DOHH2 (cell line): ENCODE measurements at regions not wholly inside any gene's neighbourhood (a gene's known extent, or its start where the extent isn't known, plus 50 kb on each side); places are given as distances from the start of the nearest gene placed in this dataset.

Experiments used
- H3F3A ChIP-seq: fragments of 200-600 bp; sonication (generic), shearing (Covaris generic); 2 replicates; pipeline ENCODE4 v1.6.0; 2016; ENCODE audit warnings: antibody characterized with exemption, mild to moderate bottlenecking; ENCODE audit not compliant: control insufficient read depth, insufficient read depth
- H3K27ac ChIP-seq: fragments of 200-600 bp; sonication (generic); 2 replicates; pipeline ENCODE4 v1.5.1; 2014; ENCODE audit warnings: low read depth, mild to moderate bottlenecking, low read length, moderate library complexity
- H3K27me3 ChIP-seq: fragments of 200-600 bp; sonication (generic); 2 replicates; pipeline ENCODE4 v1.6.1; 2014; ENCODE audit warnings: mild to moderate bottlenecking, low read length, mixed read lengths; ENCODE audit not compliant: control insufficient read depth
- H3K36me3 ChIP-seq: fragments of 200-600 bp; sonication (generic); 2 replicates; pipeline ENCODE4 v1.6.1; 2014; ENCODE audit warnings: mild to moderate bottlenecking, low read length, moderate library complexity, mixed read lengths; ENCODE audit not compliant: control insufficient read depth
- H3K4me1 ChIP-seq: fragments of 200-600 bp; sonication (generic); 2 replicates; pipeline ENCODE4 v1.6.1; 2014; ENCODE audit warnings: mild to moderate bottlenecking, low read length, mixed read lengths; ENCODE audit not compliant: control insufficient read depth
- H3K4me2 ChIP-seq: fragments of 200-600 bp; sonication (generic); 2 replicates; pipeline ENCODE4 v1.6.0; 2014; ENCODE audit warnings: mild to moderate bottlenecking, low read length, moderate library complexity
- H3K4me3 ChIP-seq: fragments of 200-600 bp; sonication (generic); 2 replicates; pipeline ENCODE4 v1.5.1; 2014; ENCODE audit warnings: mild to moderate bottlenecking, low read length, mixed read lengths
- H3K79me2 ChIP-seq: fragments of 200-600 bp; sonication (generic); 2 replicates; pipeline ENCODE4 v1.6.1; 2014; ENCODE audit warnings: mild to moderate bottlenecking, low read length, mixed read lengths; ENCODE audit not compliant: control insufficient read depth
- H3K9me2 ChIP-seq: fragments of 200-600 bp; sonication (generic); replicated peaks from 2 replicates; pipeline ENCODE4 v1.6.1; 2014; ENCODE audit warnings: mild to moderate bottlenecking, low read length, mixed read lengths; ENCODE audit not compliant: control insufficient read depth
- H3K9me3 ChIP-seq: fragments of 200-600 bp; sonication (generic); 2 replicates; pipeline ENCODE4 v1.6.1; 2014; ENCODE audit warnings: antibody characterized with exemption, low read length, mixed read lengths; ENCODE audit not compliant: control insufficient read depth, insufficient read depth
- H4K20me1 ChIP-seq: fragments of 200-600 bp; sonication (generic); 2 replicates; pipeline ENCODE4 v1.6.0; 2014; ENCODE audit warnings: low read depth, mild to moderate bottlenecking, antibody characterized with exemption, low read length, moderate library complexity; ENCODE audit not compliant: control insufficient read depth, insufficient read depth
- CTCF ChIP-seq: fragments of 200-600 bp; sonication (generic); IDR thresholded peaks from one replicate; pipeline ENCODE4 v1.5.1; 2014; ENCODE audit warnings: antibody characterized with exemption, mild to moderate bottlenecking, low read depth, low read length; ENCODE audit not compliant: poor library complexity, severe bottlenecking
- EZH2phosphoT487 ChIP-seq: fragments of 200-600 bp; sonication (generic); IDR thresholded peaks from 2 replicates; pipeline ENCODE4 v1.6.1; 2017; ENCODE audit warnings: borderline replicate concordance, mild to moderate bottlenecking, antibody characterized with exemption, low read length, moderate library complexity, mixed read lengths

- Histone ChIP-seq H3K4me3 (no peak overlapping the region), H3K9me3 (no peaks in the 10 kb centered on the region), H4K20me1 (no peaks in the 10 kb centered on the region), H3K36me3 (no peaks in the 10 kb centered on the region), H3K79me2 (no peaks in the 10 kb centered on the region), H3K9me2 (no peaks in the 10 kb centered on the region), H3K4me1 (no peaks in the 10 kb centered on the region), H3F3A (no peaks in the 10 kb centered on the region), H3K27ac (no peak overlapping the region), H3K27me3 (no peaks in the 10 kb centered on the region), H3K4me2 (no peak overlapping the region)
- TF ChIP-seq CTCF (no peak), EZH2phosphoT487 (no peak)
Observed at GRCh38 chr7:45973725-45974532, 52.9 kb upstream of the IGFBP3 start.

GRCh38 chr7:45972629-45973312 is 51.7 kb upstream of the IGFBP3 start:
- no peak overlapping the region for H3K27ac ChIP-seq
- no peaks in the 10 kb centered on the region for H3K4me1 ChIP-seq
- no peaks in the 10 kb centered on the region for H3K79me2 ChIP-seq
- no peaks in the 10 kb centered on the region for H3K9me3 ChIP-seq
- no peaks in the 10 kb centered on the region for H3K36me3 ChIP-seq
- H3F3A ChIP-seq, result no peaks in the 10 kb centered on the region
- no peak for TF ChIP-seq CTCF
- TF ChIP-seq EZH2phosphoT487, result no peak
- H3K27me3 ChIP-seq, result no peaks in the 10 kb centered on the region
- no peaks in the 10 kb centered on the region for H3K9me2 ChIP-seq
- H3K4me3 ChIP-seq, result no peak overlapping the region
- H3K4me2 ChIP-seq, result no peak overlapping the region
- no peaks in the 10 kb centered on the region for H4K20me1 ChIP-seq

- no peaks in the 10 kb centered on the region for H3K4me1 ChIP-seq
- no peaks in the 10 kb centered on the region for H3F3A ChIP-seq
- no peaks in the 10 kb centered on the region for H3K9me3 ChIP-seq
Observed at GRCh38 chr7:45971661-45972175, 50.6 kb upstream of the IGFBP3 start.

More at GRCh38 chr7:45971661-45972175, 50.6 kb upstream of the IGFBP3 start:
- Histone ChIP-seq H3K9me2 (no peaks in the 10 kb centered on the region), H3K4me3 (no peak overlapping the region), H3K4me2 (no peak overlapping the region), H3K79me2 (no peaks in the 10 kb centered on the region), H3K27me3 (no peaks in the 10 kb centered on the region), H4K20me1 (no peaks in the 10 kb centered on the region), H3K36me3 (no peaks in the 10 kb centered on the region), H3K27ac (no peak overlapping the region)
- TF ChIP-seq EZH2phosphoT487 (no peak), CTCF (no peak)
